ENCODE measurements at regions not wholly inside any gene's neighbourhood (a gene's known extent, or its start where the extent isn't known, plus 50 kb on each side); places are given as distances from the start of the nearest gene placed in this dataset.

- TF ChIP-seq POLR2A (IDR thresholded peaks at IDR 0.05; ENCODE audit: low read length) (no peak), GATA1 (IDR thresholded peaks at IDR 0.05; ENCODE audit: low read depth, low read length) (no peak)
Measured at GRCh38 chr5:1995491-1995890, 112.8 kb upstream of the IRX4 start.
